ENCODE measurements at regions not wholly inside any gene's neighbourhood (a gene's known extent, or its start where the extent isn't known, plus 50 kb on each side); places are given as distances from the start of the nearest gene placed in this dataset.

GRCh38 chr3:34407281-34407680 lies 608.9 kb downstream of the PDCD6IP start:
- H3K36me3 ChIP-seq (ENCODE audit: control insufficient read depth in 2 of 2, extremely low read depth in 1 of 2, insufficient read depth in 2 of 2, low read length in 2 of 2) = no peaks in the 10 kb centered on the region
- TF ChIP-seq GATA2 (IDR thresholded peaks at IDR 0.05; ENCODE audit: insufficient read depth, insufficient read length, low read depth, low read length) (no peak), MAX (IDR thresholded peaks at IDR 0.05; ENCODE audit: insufficient read depth, insufficient read length) (no peak), FOS (IDR thresholded peaks at IDR 0.05; ENCODE audit: borderline replicate concordance, insufficient read depth, low read length) (no peak), JUN (IDR thresholded peaks at IDR 0.05; ENCODE audit: borderline replicate concordance, insufficient read depth, insufficient read length, low read depth) (no peak), CTCF (IDR thresholded peaks at IDR 0.05; ENCODE audit: extremely low read depth in 1 of 2, insufficient read depth in 1 of 2, low read depth in 1 of 2, low read length in 2 of 2) (no peak), EZH2 (IDR thresholded peaks at IDR 0.05; ENCODE audit: borderline replicate concordance, low read depth, low read length, severe bottlenecking) (no peak), POLR2AphosphoS5 (IDR thresholded peaks at IDR 0.05; ENCODE audit: insufficient read depth, low read depth, low read length) (no peak), MYC (IDR thresholded peaks at IDR 0.05; ENCODE audit: low read depth, low read length) (no peak), POLR2A (IDR thresholded peaks at IDR 0.05; ENCODE audit: low read depth, low read length) (no peak)
- no peak overlapping the region for H2AFZ ChIP-seq (ENCODE audit: low read depth, low read length)
- no peaks in the 10 kb centered on the region for H4K20me1 ChIP-seq (replicated peaks; ENCODE audit: control insufficient read depth, extremely low read depth, insufficient read depth, low read length)
- DNase-seq (ENCODE audit: low read depth, low spot score) = no peak
- no TSS peak for BruUV-seq (replicated peaks)
- ChIA-PET POLR2A (no interaction called here), CTCF (no interaction called here)
- no peaks in the 10 kb centered on the region for H3K79me2 ChIP-seq (ENCODE audit: control insufficient read depth, insufficient read depth, low read length)
- no peak overlapping the region for H3K4me3 ChIP-seq (replicated peaks in 1 of 3; ENCODE audit: insufficient read depth in 1 of 3, low read depth in 1 of 3, low read length in 3 of 3)
- dilution Hi-C loops (cut with MboI; ENCODE audit: extremely low pct_ligation_motif_present, low sequenced_read_pairs) = no loop called here
- H3K27me3 ChIP-seq (ENCODE audit: control insufficient read depth in 2 of 2, insufficient read depth in 2 of 2, low read length in 2 of 2) = no peaks in the 10 kb centered on the region
- FAIRE-seq = peak; percentile 43
- no peaks in the 10 kb centered on the region for H3K9me3 ChIP-seq (replicated peaks; ENCODE audit: control insufficient read depth, insufficient read depth, low read length)
- H3K9ac ChIP-seq (replicated peaks; ENCODE audit: extremely low read depth, insufficient read depth, low read length) = no peak overlapping the region
- no peaks in the 10 kb centered on the region for H3K4me1 ChIP-seq (ENCODE audit: control insufficient read depth, extremely low read depth, insufficient read depth, low read length)
- H3K27ac ChIP-seq (ENCODE audit: insufficient read depth, low read depth, low read length) = no peak overlapping the region
- H3K9me1 ChIP-seq (replicated peaks; ENCODE audit: control insufficient read depth, extremely low read depth, insufficient read depth, low read length) = peaks cover 3% of the 10 kb centered on the region
- intact Hi-C loops (cut with micrococcal nuclease) = no loop called here
- no peak overlapping the region for H3K4me2 ChIP-seq (ENCODE audit: insufficient read depth, low read length)

Data from endothelial cell of umbilical vein (primary cell).